MM.1S (cell line): ENCODE measurements at regions not wholly inside any gene's neighbourhood (a gene's known extent, or its start where the extent isn't known, plus 50 kb on each side); places are given as distances from the start of the nearest gene placed in this dataset.

Source experiments
- EZH2 ChIP-seq: fragments of 300-600 bp; sonication (generic); optimal IDR thresholded peaks from 2 replicates; pipeline ENCODE3; 2017; ENCODE audit warnings: low read depth, mild to moderate bottlenecking, antibody characterized with exemption, low read length, mixed read lengths
- EZH2phosphoT487 ChIP-seq: fragments of 300-600 bp; sonication (generic); IDR thresholded peaks from 2 replicates; pipeline ENCODE4 v1.6.1; 2018; ENCODE audit warnings: antibody characterized with exemption, low read length

DNA sequence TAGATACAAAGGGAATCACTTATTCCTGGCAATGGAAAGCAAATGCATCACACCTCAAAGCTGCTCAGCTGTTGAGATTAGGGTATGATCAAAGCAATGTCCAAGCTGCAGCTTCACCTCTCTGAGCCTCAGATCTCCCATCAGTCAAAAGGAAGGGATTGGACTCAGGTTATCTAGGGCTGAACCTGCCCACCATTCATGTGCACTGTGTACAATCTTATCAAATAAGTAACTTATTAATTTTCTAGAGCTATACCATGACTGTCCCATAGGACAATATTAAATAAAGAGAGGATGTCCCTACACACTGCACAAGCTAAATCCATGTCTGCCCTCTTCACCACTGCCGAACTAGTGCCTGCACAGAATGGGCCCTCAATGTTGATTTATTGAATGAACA is 127.0 kb downstream of the HSD17B3 start:
- TF ChIP-seq EZH2 (no peak), EZH2phosphoT487 (no peak)
